HG02798 (cell line): ENCODE measurements at regions not wholly inside any gene's neighbourhood (a gene's known extent, or its start where the extent isn't known, plus 50 kb on each side); places are given as distances from the start of the nearest gene placed in this dataset.

Experiments
- ATAC-seq: cut with Tn5 transposase; IDR thresholded peaks from one replicate; pipeline ENCODE4 v1.9.1; 2021; ENCODE audit warnings: mild to moderate bottlenecking; ENCODE audit not compliant: unreplicated experiment, poor library complexity

GRCh38 chr19:28820289-28820688 lies 392.7 kb downstream of the UQCRFS1 start:
- no peak for ATAC-seq

- no peak for ATAC-seq
Measured at GRCh38 chr19:28815257-28815656, 397.7 kb downstream of the UQCRFS1 start.

GRCh38 chr19:28794301-28794700 lies 418.6 kb downstream of the UQCRFS1 start:
- no peak for ATAC-seq

- no peak for ATAC-seq
Measured at GRCh38 chr19:28793391-28794168, 419.4 kb downstream of the UQCRFS1 start.

GRCh38 chr19:28785971-28786370 lies 427.0 kb downstream of the UQCRFS1 start:
- ATAC-seq: no peak

GRCh38 chr19:28764066-28764465 lies 448.9 kb downstream of the UQCRFS1 start:
- ATAC-seq: no peak

GRCh38 chr19:28746478-28746877 lies 466.5 kb downstream of the UQCRFS1 start:
- no peak for ATAC-seq

GRCh38 chr19:28744943-28745342 lies 468.0 kb downstream of the UQCRFS1 start:
- no peak for ATAC-seq

GRCh38 chr19:28744014-28744413 lies 468.9 kb downstream of the UQCRFS1 start:
- no peak for ATAC-seq

GRCh38 chr19:28737021-28737895 lies 475.7 kb downstream of the UQCRFS1 start:
- ATAC-seq: no peak

GRCh38 chr19:28736528-28736927 lies 476.4 kb downstream of the UQCRFS1 start:
- ATAC-seq: no peak

- no peak for ATAC-seq
Measured at GRCh38 chr19:28731577-28731976, 481.4 kb downstream of the UQCRFS1 start.

- no peak for ATAC-seq
Measured at GRCh38 chr19:28730791-28731512, 482.0 kb downstream of the UQCRFS1 start.

GRCh38 chr19:28727480-28728159 lies 485.3 kb downstream of the UQCRFS1 start:
- no peak for ATAC-seq

GRCh38 chr19:28726533-28727479 lies 486.1 kb downstream of the UQCRFS1 start:
- no peak for ATAC-seq

- ATAC-seq: no peak
Measured at GRCh38 chr19:28718909-28719308, 494.0 kb downstream of the UQCRFS1 start.

- ATAC-seq: no peak
Measured at GRCh38 chr19:28715157-28715556, 497.8 kb downstream of the UQCRFS1 start.

GRCh38 chr19:28711411-28711810 lies 501.5 kb downstream of the UQCRFS1 start:
- no peak for ATAC-seq

- ATAC-seq: no peak
Measured at GRCh38 chr19:28710278-28710677, 502.7 kb downstream of the UQCRFS1 start.
